ENCODE measurements at regions not wholly inside any gene's neighbourhood (a gene's known extent, or its start where the extent isn't known, plus 50 kb on each side); places are given as distances from the start of the nearest gene placed in this dataset.
A peak's percentile ranks its signal among the peaks of the same experiment; 100 is the strongest.
"Not testable (repeated sequence)": the region's sequence is repeated elsewhere in the genome, so short reads cannot be mapped to it uniquely, and the experiment has no call there.

- no peak for DNase-seq
These were observed 57.0 kb downstream of the RASL11A start for GRCh38 chr13:27327633-27328032.

- DNase-seq, result no peak
These were observed 58.6 kb downstream of the RASL11A start for GRCh38 chr13:27329210-27329609.

GRCh38 chr13:27334774-27335435 is 64.3 kb downstream of the RASL11A start:
- DNase-seq, result peak in 2 of 58 donors; percentile 3 to 30

GRCh38 chr13:27336014-27336673 is 65.5 kb downstream of the RASL11A start:
- DNase-seq, result no peak

- no peak for DNase-seq
These were observed 67.6 kb downstream of the RASL11A start for GRCh38 chr13:27338207-27338606.

- DNase-seq, result no peak
These were observed 68.2 kb downstream of the RASL11A start for GRCh38 chr13:27338816-27339215.

GRCh38 chr13:27339299-27339698 is 68.7 kb downstream of the RASL11A start:
- peak in 2 of 58 donors; percentile 8 to 13 for DNase-seq

GRCh38 chr13:27341616-27342015 is 71.0 kb downstream of the RASL11A start:
- no peak for DNase-seq

- DNase-seq, result no peak
These were observed 76.7 kb downstream of the RASL11A start for GRCh38 chr13:27347211-27347772.

- no peak for DNase-seq
These were observed 76.0 kb upstream of the GTF3A start for GRCh38 chr13:27348461-27348860.

GRCh38 chr13:27349458-27349857 is 75.0 kb upstream of the GTF3A start:
- no peak for DNase-seq

- DNase-seq, result not testable (repeated sequence)
These were observed 73.6 kb upstream of the GTF3A start for GRCh38 chr13:27350825-27351224.

GRCh38 chr13:27352698-27353097 is 71.7 kb upstream of the GTF3A start:
- no peak for DNase-seq

GRCh38 chr13:27353166-27353583 is 71.2 kb upstream of the GTF3A start:
- DNase-seq, result peak in 5 of 58 donors; percentile 7 to 45 (median 29)

- peak in 3 of 58 donors; percentile 39 to 69 (median 45) for DNase-seq
These were observed 70.7 kb upstream of the GTF3A start for GRCh38 chr13:27353708-27354107.

- no peak for DNase-seq
These were observed 70.0 kb upstream of the GTF3A start for GRCh38 chr13:27354379-27354778.

- no peak for DNase-seq
These were observed 68.5 kb upstream of the GTF3A start for GRCh38 chr13:27355894-27356293.

- DNase-seq, result no peak
These were observed 66.0 kb upstream of the GTF3A start for GRCh38 chr13:27358420-27358819.

- DNase-seq, result peak in 56 of 58 donors; percentile 3 to 86 (median 56)
These were observed 65.1 kb upstream of the GTF3A start for GRCh38 chr13:27359199-27359821.

GRCh38 chr13:27360562-27360961 is 63.9 kb upstream of the GTF3A start:
- no peak for DNase-seq

GRCh38 chr13:27362064-27362751 is 62.2 kb upstream of the GTF3A start:
- peak in 56 of 58 donors; percentile 12 to 86 (median 63) for DNase-seq

- DNase-seq, result not testable (repeated sequence)
These were observed 60.8 kb upstream of the GTF3A start for GRCh38 chr13:27363637-27364036.
